Endothelial cell of umbilical vein (primary cell): ENCODE measurements at regions not wholly inside any gene's neighbourhood (a gene's known extent, or its start where the extent isn't known, plus 50 kb on each side); places are given as distances from the start of the nearest gene placed in this dataset.

Experiments used
- EZH2 ChIP-seq: IDR thresholded peaks from 2 replicates; pipeline ENCODE4 v1.6.1; 2012; ENCODE audit warnings: borderline replicate concordance, low read depth, mild to moderate bottlenecking, moderate library complexity, low read length, inconsistent platforms; ENCODE audit not compliant: severe bottlenecking
- POLR2A ChIP-seq: IDR thresholded peaks from 2 replicates; pipeline ENCODE4 v1.6.1; 2012; ENCODE audit warnings: low read depth, mild to moderate bottlenecking, control low read depth, low read length
- POLR2AphosphoS5 ChIP-seq: IDR thresholded peaks from 2 replicates; pipeline ENCODE4 v1.6.1; 2012; ENCODE audit warnings: low read depth, mild to moderate bottlenecking, control low read depth, low read length, moderate library complexity; ENCODE audit not compliant: insufficient read depth
- TF ChIP-seq, protein P1 (sequence below): IDR thresholded peaks from 2 replicates; pipeline ENCODE4 v1.6.1; 2011; ENCODE audit not compliant: insufficient read depth, insufficient read length
- TF ChIP-seq, protein P2 (sequence below), 2 donors: IDR thresholded peaks; 1 replicate in 1 of 2; 2 replicates in 1 of 2; pipeline ENCODE4 v1.5.1; 2011; ENCODE audit warnings: low read length in 2 of 2, mild to moderate bottlenecking in 2 of 2, moderate library complexity in 2 of 2, control low read depth in 1 of 2, inconsistent platforms in 1 of 2, low read depth in 1 of 2; ENCODE audit not compliant: insufficient read depth in 1 of 2; ENCODE audit errors: extremely low read depth in 1 of 2

DNA sequence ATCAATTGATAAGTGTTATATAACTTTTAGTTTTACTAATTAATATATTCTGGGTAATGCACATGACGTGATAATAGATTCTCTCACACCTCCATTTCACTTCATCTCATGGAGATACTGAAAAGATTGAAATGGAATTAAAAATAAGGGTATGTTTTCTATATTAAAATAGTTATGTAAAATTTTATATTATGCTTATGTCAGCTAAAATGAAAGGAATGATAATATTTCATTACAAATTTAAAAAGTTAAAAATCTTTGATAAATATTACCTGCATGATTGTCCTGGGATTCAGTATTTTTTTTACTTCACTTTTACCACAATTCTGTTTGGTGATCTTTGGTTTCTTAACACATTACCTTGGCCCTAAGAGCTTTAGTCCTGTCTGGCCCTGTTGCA lies 823.8 kb upstream of the NRXN1 start:
- TF ChIP-seq POLR2A (no peak), POLR2AphosphoS5 (no peak), EZH2 (no peak)
- TF ChIP-seq, protein P1, sequence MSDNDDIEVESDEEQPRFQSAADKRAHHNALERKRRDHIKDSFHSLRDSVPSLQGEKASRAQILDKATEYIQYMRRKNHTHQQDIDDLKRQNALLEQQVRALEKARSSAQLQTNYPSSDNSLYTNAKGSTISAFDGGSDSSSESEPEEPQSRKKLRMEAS: no peak
- TF ChIP-seq, protein P2, sequence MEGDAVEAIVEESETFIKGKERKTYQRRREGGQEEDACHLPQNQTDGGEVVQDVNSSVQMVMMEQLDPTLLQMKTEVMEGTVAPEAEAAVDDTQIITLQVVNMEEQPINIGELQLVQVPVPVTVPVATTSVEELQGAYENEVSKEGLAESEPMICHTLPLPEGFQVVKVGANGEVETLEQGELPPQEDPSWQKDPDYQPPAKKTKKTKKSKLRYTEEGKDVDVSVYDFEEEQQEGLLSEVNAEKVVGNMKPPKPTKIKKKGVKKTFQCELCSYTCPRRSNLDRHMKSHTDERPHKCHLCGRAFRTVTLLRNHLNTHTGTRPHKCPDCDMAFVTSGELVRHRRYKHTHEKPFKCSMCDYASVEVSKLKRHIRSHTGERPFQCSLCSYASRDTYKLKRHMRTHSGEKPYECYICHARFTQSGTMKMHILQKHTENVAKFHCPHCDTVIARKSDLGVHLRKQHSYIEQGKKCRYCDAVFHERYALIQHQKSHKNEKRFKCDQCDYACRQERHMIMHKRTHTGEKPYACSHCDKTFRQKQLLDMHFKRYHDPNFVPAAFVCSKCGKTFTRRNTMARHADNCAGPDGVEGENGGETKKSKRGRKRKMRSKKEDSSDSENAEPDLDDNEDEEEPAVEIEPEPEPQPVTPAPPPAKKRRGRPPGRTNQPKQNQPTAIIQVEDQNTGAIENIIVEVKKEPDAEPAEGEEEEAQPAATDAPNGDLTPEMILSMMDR (IDR thresholded peaks at IDR 0.05; ENCODE audit: extremely low read depth in 1 of 2, insufficient read depth in 1 of 2, low read depth in 1 of 2, low read length in 2 of 2): no peak
